ENCODE measurements at regions not wholly inside any gene's neighbourhood (a gene's known extent, or its start where the extent isn't known, plus 50 kb on each side); places are given as distances from the start of the nearest gene placed in this dataset.

DNA sequence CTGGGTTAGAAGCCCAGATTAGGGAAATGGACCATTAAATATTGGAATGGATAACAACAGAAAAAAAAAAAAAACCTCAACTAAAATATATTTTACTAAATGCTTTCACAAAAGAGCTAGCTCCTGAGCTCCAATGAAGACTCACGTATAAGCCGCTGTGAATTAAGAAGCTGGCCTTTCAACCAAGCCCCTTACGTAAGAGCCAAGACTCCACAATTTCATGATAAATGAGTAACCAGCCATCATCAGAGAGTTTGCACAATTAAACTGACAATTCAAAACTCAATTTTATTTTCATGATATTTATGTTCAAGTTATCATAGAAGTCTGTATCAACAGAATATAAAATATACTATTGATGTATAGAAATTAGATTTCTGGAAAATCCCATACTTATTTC, 70.7 kb upstream of the HNRNPA3 start:
- H3K4me3 Mint-ChIP-seq = no peak overlapping the region
- no peak overlapping the region for H3K4me3 ChIP-seq (ENCODE audit: low read length)
- intact Hi-C loops (cut with micrococcal nuclease) = loop anchor here in 1 of 2 donors (10.0 kb wide), 1 partner anchor 587 kb away; no protein-coding TSS in a partner anchor
- no peak overlapping the region for H3K27ac Mint-ChIP-seq
- no peaks in the 10 kb centered on the region for H3K9me3 ChIP-seq (ENCODE audit: control insufficient read depth in 2 of 3, low read length in 3 of 3)
- no peaks in the 10 kb centered on the region for H3K36me3 Mint-ChIP-seq
- no peaks in the 10 kb centered on the region for H3K27me3 ChIP-seq (ENCODE audit: control insufficient read depth in 2 of 2, insufficient read depth in 2 of 2, low read length in 2 of 2)
- H3K4me1 Mint-ChIP-seq = no peaks in the 10 kb centered on the region
- no peaks in the 10 kb centered on the region for H3K9me3 Mint-ChIP-seq
- POLR2A ChIA-PET = interaction anchor here (0.6 kb wide), 1 partner anchor 623 kb away, joined by 3 read pairs; no protein-coding TSS in a partner anchor
- H3K4me1 ChIP-seq (ENCODE audit: control insufficient read depth in 2 of 2, insufficient read depth in 2 of 2, low read length in 2 of 2) = no peaks in the 10 kb centered on the region
- peaks cover 33 to 54% (median 42%) of the 10 kb centered on the region in 5 donors for H3K27me3 Mint-ChIP-seq
- no peak for DNase-seq
- no peak overlapping the region for H3K27ac ChIP-seq (ENCODE audit: low read depth, low read length)
- no peaks in the 10 kb centered on the region for H3K36me3 ChIP-seq (ENCODE audit: control insufficient read depth in 2 of 3, insufficient read depth in 3 of 3, low read length in 3 of 3)
- CTCF ChIA-PET = interaction anchor here (0.7 kb wide), 1 partner anchor 14 kb away, joined by 3 read pairs; no protein-coding TSS in a partner anchor
- no peak for ATAC-seq

GRCh38 chr2:177143444-177143843, 69.2 kb upstream of the HNRNPA3 start:
- no peak for DNase-seq
- CTCF ChIA-PET = interaction anchor here (0.7 to 1.3 kb wide), 2 partner anchors 140 to 1017 kb away, joined by 4 to 5 read pairs; no protein-coding TSS in a partner anchor
- H3K4me3 Mint-ChIP-seq = no peak overlapping the region
- POLR2A ChIA-PET = interaction anchor here (0.8 kb wide), 1 partner anchor 22 kb away, joined by 3 read pairs; no protein-coding TSS in a partner anchor
- no peak overlapping the region for H3K27ac Mint-ChIP-seq
- no peak overlapping the region for H3K27ac ChIP-seq (ENCODE audit: low read depth, low read length)
- H3K4me3 ChIP-seq (ENCODE audit: low read length) = no peak overlapping the region
- peaks cover 32 to 61% (median 52%) of the 10 kb centered on the region in 5 donors for H3K27me3 Mint-ChIP-seq
- peaks cover 5 to 11% (median 6%) of the 10 kb centered on the region in 7 donors for H3K4me1 Mint-ChIP-seq
- no peaks in the 10 kb centered on the region for H3K36me3 Mint-ChIP-seq
- H3K27me3 ChIP-seq (ENCODE audit: control insufficient read depth in 2 of 2, insufficient read depth in 2 of 2, low read length in 2 of 2) = no peaks in the 10 kb centered on the region
- no peaks in the 10 kb centered on the region for H3K36me3 ChIP-seq (ENCODE audit: control insufficient read depth in 2 of 3, insufficient read depth in 3 of 3, low read length in 3 of 3)
- no peak for ATAC-seq
- no peaks in the 10 kb centered on the region for H3K9me3 Mint-ChIP-seq
- H3K9me3 ChIP-seq (ENCODE audit: control insufficient read depth in 2 of 3, low read length in 3 of 3) = no peaks in the 10 kb centered on the region
- peaks cover 6 to 10% of the 10 kb centered on the region in 2 donors for H3K4me1 ChIP-seq (ENCODE audit: control insufficient read depth in 2 of 2, insufficient read depth in 2 of 2, low read length in 2 of 2)
- intact Hi-C loops (cut with micrococcal nuclease) = loop anchor here in 1 of 2 donors (10.0 kb wide), 1 partner anchor 589 kb away; no protein-coding TSS in a partner anchor

DNA sequence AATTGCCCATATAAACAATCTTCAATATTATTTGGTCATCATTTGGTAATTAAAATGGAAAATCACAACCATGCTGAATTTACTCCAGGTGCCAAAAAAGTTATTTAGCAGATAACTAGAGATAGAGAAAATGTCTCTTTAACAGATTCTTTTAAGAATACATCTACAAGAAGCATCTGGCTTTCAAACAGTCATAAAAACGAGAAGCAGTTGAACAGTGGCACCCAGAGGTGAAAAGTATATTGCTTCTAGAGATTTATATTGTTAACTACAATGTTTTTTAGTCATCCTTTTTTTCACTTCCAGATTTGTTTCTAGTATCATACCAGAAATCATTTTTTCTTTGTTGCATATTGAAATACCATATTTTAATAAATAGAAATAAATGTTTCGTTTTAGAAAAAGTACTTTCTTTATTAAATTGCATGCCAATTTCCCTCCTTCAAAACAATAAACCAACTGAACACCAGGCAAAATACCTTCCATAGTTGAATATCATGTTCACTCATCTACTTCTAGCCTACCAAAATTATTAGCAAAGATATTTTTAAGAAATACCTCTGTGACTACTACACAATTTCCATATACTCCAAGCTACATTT, 65.4 kb upstream of the HNRNPA3 start:
- Histone ChIP-seq H3K4me1 (ENCODE audit: control insufficient read depth in 2 of 2, insufficient read depth in 2 of 2, low read length in 2 of 2) (peaks cover 6 to 14% of the 10 kb centered on the region in 2 donors), H3K4me3 (ENCODE audit: low read length) (no peak overlapping the region), H3K9me3 (ENCODE audit: control insufficient read depth in 2 of 3, low read length in 3 of 3) (no peaks in the 10 kb centered on the region), H3K27ac (ENCODE audit: low read depth, low read length) (no peak overlapping the region), H3K27me3 (ENCODE audit: control insufficient read depth in 2 of 2, insufficient read depth in 2 of 2, low read length in 2 of 2) (peaks cover 0 to 3% of the 10 kb centered on the region in 2 donors), H3K36me3 (ENCODE audit: control insufficient read depth in 2 of 3, insufficient read depth in 3 of 3, low read length in 3 of 3) (no peaks in the 10 kb centered on the region)
- H3K4me1 Mint-ChIP-seq = peaks cover 8 to 16% (median 11%) of the 10 kb centered on the region in 7 donors
- H3K27me3 Mint-ChIP-seq = peaks cover 39 to 74% (median 52%) of the 10 kb centered on the region in 5 donors
- no peaks in the 10 kb centered on the region for H3K9me3 Mint-ChIP-seq
- DNase-seq (peak in 7 of 9 donors; percentile 16 to 55 (median 51)), ATAC-seq (peak; percentile 56)
- ChIA-PET CTCF (interaction anchor here (0.8 to 5.0 kb wide), 9 partner anchors 9 to 1019 kb away, joined by 3 to 34 read pairs (median 3); no protein-coding TSS in a partner anchor), POLR2A (interaction anchor here (1.0 to 2.0 kb wide), 2 partner anchors 19 to 65 kb away, joined by 4 to 6 read pairs; partner anchors contain the start of gene HNRNPA3)
- H3K27ac Mint-ChIP-seq = no peak overlapping the region
- intact Hi-C loops (cut with micrococcal nuclease) = loop anchor here (1.0 to 10.0 kb wide), 16 partner anchors 118 to 1020 kb away; partner anchors contain the start of gene MTX2 (in 1 of the 2)
- H3K36me3 Mint-ChIP-seq = no peaks in the 10 kb centered on the region
- H3K4me3 Mint-ChIP-seq = peak overlapping the region in 4 of 10 donors; percentile 35 to 88 (median 47)

- CTCF ChIA-PET = interaction anchor here (0.6 to 5.0 kb wide), 18 partner anchors 8 to 1459 kb away, joined by 3 to 34 read pairs (median 4); no protein-coding TSS in a partner anchor
- DNase-seq (no peak), ATAC-seq (no peak)
- Mint-ChIP-seq H3K4me1 (peaks cover 8 to 16% (median 11%) of the 10 kb centered on the region in 7 donors), H3K36me3 (no peaks in the 10 kb centered on the region), H3K4me3 (peak overlapping the region; percentile 84 to 94 (median 89)), H3K27ac (no peak overlapping the region), H3K27me3 (peaks cover 34 to 75% (median 52%) of the 10 kb centered on the region in 5 donors), H3K9me3 (no peaks in the 10 kb centered on the region)
- H3K4me3 ChIP-seq (ENCODE audit: low read length) = peak overlapping the region; percentile 72
- no peaks in the 10 kb centered on the region for H3K36me3 ChIP-seq (ENCODE audit: control insufficient read depth in 2 of 3, insufficient read depth in 3 of 3, low read length in 3 of 3)
- peaks cover 0 to 3% of the 10 kb centered on the region in 2 donors for H3K27me3 ChIP-seq (ENCODE audit: control insufficient read depth in 2 of 2, insufficient read depth in 2 of 2, low read length in 2 of 2)
- H3K27ac ChIP-seq (ENCODE audit: low read depth, low read length) = no peak overlapping the region
- H3K4me1 ChIP-seq (ENCODE audit: control insufficient read depth in 2 of 2, insufficient read depth in 2 of 2, low read length in 2 of 2) = peaks cover 6 to 14% of the 10 kb centered on the region in 2 donors
- no peaks in the 10 kb centered on the region for H3K9me3 ChIP-seq (ENCODE audit: control insufficient read depth in 2 of 3, low read length in 3 of 3)
- POLR2A ChIA-PET = interaction anchor here (0.9 to 2.0 kb wide), 5 partner anchors 17 to 470 kb away, joined by 3 to 6 read pairs (median 4); partner anchors contain the start of genes HNRNPA3 and NFE2L2
- intact Hi-C loops (cut with micrococcal nuclease) = loop anchor here (1.0 to 10.0 kb wide), 20 partner anchors 13 to 1781 kb away; partner anchors contain the start of gene MTX2 (in 1 of the 2)
Measured at GRCh38 chr2:177147834-177148445, 64.7 kb upstream of the HNRNPA3 start.

DNA sequence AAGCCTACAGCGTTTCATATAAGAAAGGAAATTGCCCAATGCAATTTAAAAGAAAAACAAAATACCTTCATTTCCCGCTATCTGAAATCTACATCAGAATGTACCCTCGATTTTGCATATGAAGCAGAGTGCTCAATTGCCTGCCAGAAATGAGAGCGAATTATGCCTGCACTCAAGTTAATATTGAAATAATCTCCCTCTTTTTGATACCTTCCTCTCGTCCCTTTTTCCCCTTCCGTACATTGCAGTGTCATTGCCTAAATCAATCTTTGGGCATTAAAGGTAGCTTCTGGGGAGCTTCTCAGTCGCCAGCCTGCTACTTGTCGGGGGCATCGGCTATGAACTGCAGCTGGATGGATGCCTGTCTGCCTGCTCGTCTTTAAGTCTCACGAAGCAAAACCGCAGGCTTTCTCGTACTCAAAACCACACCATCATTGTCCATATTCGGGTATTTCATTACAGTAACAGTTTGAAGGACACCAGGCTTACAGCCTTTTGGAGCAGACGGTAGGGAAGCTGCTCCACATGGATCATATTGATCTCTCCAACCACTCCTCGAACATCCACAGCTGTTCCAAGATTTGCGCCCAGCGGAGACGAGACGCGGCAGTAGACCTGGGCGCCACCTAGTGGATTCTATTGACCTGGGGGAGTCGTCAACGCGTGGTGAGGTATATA, 64.0 kb upstream of the HNRNPA3 start:
- H3K27me3 Mint-ChIP-seq = peaks cover 33 to 73% (median 52%) of the 10 kb centered on the region in 5 donors
- ChIA-PET CTCF (interaction anchor here (0.6 to 5.0 kb wide), 22 partner anchors 7 to 1459 kb away, joined by 3 to 34 read pairs (median 4); no protein-coding TSS in a partner anchor), POLR2A (interaction anchor here (0.9 to 2.0 kb wide), 6 partner anchors 16 to 470 kb away, joined by 3 to 6 read pairs (median 4); partner anchors contain the start of genes HNRNPA3 and NFE2L2)
- H3K9me3 Mint-ChIP-seq = no peaks in the 10 kb centered on the region
- H3K27ac Mint-ChIP-seq = peak overlapping the region in 8 of 9 donors; percentile 3 to 33 (median 11)
- Histone ChIP-seq H3K4me1 (ENCODE audit: control insufficient read depth in 2 of 2, insufficient read depth in 2 of 2, low read length in 2 of 2) (peaks cover 6 to 14% of the 10 kb centered on the region in 2 donors), H3K9me3 (ENCODE audit: control insufficient read depth in 2 of 3, low read length in 3 of 3) (no peaks in the 10 kb centered on the region), H3K27ac (ENCODE audit: low read depth, low read length) (no peak overlapping the region), H3K27me3 (ENCODE audit: control insufficient read depth in 2 of 2, insufficient read depth in 2 of 2, low read length in 2 of 2) (peaks cover 0 to 3% of the 10 kb centered on the region in 2 donors), H3K4me3 (ENCODE audit: low read length) (peak overlapping the region; percentile 72), H3K36me3 (ENCODE audit: control insufficient read depth in 2 of 3, insufficient read depth in 3 of 3, low read length in 3 of 3) (no peaks in the 10 kb centered on the region)
- H3K4me3 Mint-ChIP-seq = peak overlapping the region; percentile 84 to 94 (median 89)
- DNase-seq (peak; percentile 60 to 77 (median 71)), ATAC-seq (peak; percentile 96)
- H3K4me1 Mint-ChIP-seq = peaks cover 8 to 16% (median 11%) of the 10 kb centered on the region in 7 donors
- no peaks in the 10 kb centered on the region for H3K36me3 Mint-ChIP-seq
- intact Hi-C loops (cut with micrococcal nuclease) = loop anchor here (1.0 to 10.0 kb wide), 15 partner anchors 13 to 1782 kb away; a partner anchor contains a TSS
